H1 (cell line): ENCODE measurements at regions not wholly inside any gene's neighbourhood (a gene's known extent, or its start where the extent isn't known, plus 50 kb on each side); places are given as distances from the start of the nearest gene placed in this dataset.

Experiments used
- CHD7 ChIP-seq: fragments of 300-600 bp; sonication (generic); IDR thresholded peaks from 2 replicates; pipeline ENCODE4 v1.7.1; 2012; ENCODE audit warnings: low read length, moderate library complexity, mild to moderate bottlenecking, inconsistent platforms; ENCODE audit not compliant: insufficient replicate concordance
- YY1 ChIP-seq: IDR thresholded peaks from 2 replicates; pipeline ENCODE4 v1.6.1; 2011; ENCODE audit warnings: low read depth, mild to moderate bottlenecking, low read length
- ZNF274 ChIP-seq: IDR thresholded peaks from 2 replicates; pipeline ENCODE4 v1.7.0; 2012; ENCODE audit warnings: low read length, borderline replicate concordance; ENCODE audit errors: extremely low read depth

GRCh38 chr2:82476094-82476493, 1983.0 kb downstream of the SUCLG1 start (continued):
- no peak for TF ChIP-seq CHD7
- no peak for TF ChIP-seq ZNF274
- TF ChIP-seq YY1: no peak
- TF ChIP-seq, all 59 proteins: peak for 0
